ENCODE measurements at regions not wholly inside any gene's neighbourhood (a gene's known extent, or its start where the extent isn't known, plus 50 kb on each side); places are given as distances from the start of the nearest gene placed in this dataset.

GRCh38 chr9:11663913-11664312 is 1029.3 kb upstream of the TYRP1 start:
- Histone ChIP-seq H3K9ac (ENCODE audit: low read length in 3 of 3) (no peak overlapping the region), H3K27me3 (ENCODE audit: control insufficient read depth, insufficient read depth, low read length) (no peaks in the 10 kb centered on the region), H3K9me3 (ENCODE audit: control insufficient read depth in 2 of 3, insufficient read depth in 1 of 3, low read length in 3 of 3) (no peaks in the 10 kb centered on the region), H3K4me3 (ENCODE audit: low read length in 3 of 3) (no peak overlapping the region), H3K4me1 (ENCODE audit: control insufficient read depth in 2 of 3, insufficient read depth in 2 of 3, low read depth in 1 of 3, low read length in 3 of 3) (no peaks in the 10 kb centered on the region), H3K27ac (ENCODE audit: low read depth in 2 of 2, low read length in 2 of 2) (no peak overlapping the region), H3K36me3 (ENCODE audit: control insufficient read depth in 2 of 3, insufficient read depth in 3 of 3, low read length in 3 of 3) (no peaks in the 10 kb centered on the region)
- TF ChIP-seq, protein P1, sequence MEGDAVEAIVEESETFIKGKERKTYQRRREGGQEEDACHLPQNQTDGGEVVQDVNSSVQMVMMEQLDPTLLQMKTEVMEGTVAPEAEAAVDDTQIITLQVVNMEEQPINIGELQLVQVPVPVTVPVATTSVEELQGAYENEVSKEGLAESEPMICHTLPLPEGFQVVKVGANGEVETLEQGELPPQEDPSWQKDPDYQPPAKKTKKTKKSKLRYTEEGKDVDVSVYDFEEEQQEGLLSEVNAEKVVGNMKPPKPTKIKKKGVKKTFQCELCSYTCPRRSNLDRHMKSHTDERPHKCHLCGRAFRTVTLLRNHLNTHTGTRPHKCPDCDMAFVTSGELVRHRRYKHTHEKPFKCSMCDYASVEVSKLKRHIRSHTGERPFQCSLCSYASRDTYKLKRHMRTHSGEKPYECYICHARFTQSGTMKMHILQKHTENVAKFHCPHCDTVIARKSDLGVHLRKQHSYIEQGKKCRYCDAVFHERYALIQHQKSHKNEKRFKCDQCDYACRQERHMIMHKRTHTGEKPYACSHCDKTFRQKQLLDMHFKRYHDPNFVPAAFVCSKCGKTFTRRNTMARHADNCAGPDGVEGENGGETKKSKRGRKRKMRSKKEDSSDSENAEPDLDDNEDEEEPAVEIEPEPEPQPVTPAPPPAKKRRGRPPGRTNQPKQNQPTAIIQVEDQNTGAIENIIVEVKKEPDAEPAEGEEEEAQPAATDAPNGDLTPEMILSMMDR (IDR thresholded peaks at IDR 0.05; ENCODE audit: borderline replicate concordance, extremely low read depth, insufficient read depth): no peak
- DNase-seq (no peak), FAIRE-seq (no peak)
- intact Hi-C loops (cut with DNase I): no loop called here

GRCh38 chr9:11676821-11677220 is 1016.4 kb upstream of the TYRP1 start:
- H3K27ac ChIP-seq (ENCODE audit: low read depth in 2 of 2, low read length in 2 of 2): no peak overlapping the region
- no peaks in the 10 kb centered on the region for H3K27me3 ChIP-seq (ENCODE audit: control insufficient read depth, insufficient read depth, low read length)
- no peaks in the 10 kb centered on the region for H3K36me3 ChIP-seq (ENCODE audit: control insufficient read depth in 2 of 3, insufficient read depth in 3 of 3, low read length in 3 of 3)
- no peak overlapping the region for H3K9ac ChIP-seq (ENCODE audit: low read length in 3 of 3)
- H3K4me3 ChIP-seq (ENCODE audit: low read length in 3 of 3): no peak overlapping the region
- H3K9me3 ChIP-seq (ENCODE audit: control insufficient read depth in 2 of 3, insufficient read depth in 1 of 3, low read length in 3 of 3): peaks cover 0 to 2% (median 0%) of the 10 kb centered on the region in 3 donors
- no peaks in the 10 kb centered on the region for H3K4me1 ChIP-seq (ENCODE audit: control insufficient read depth in 2 of 3, insufficient read depth in 2 of 3, low read depth in 1 of 3, low read length in 3 of 3)
- DNase-seq: no peak
- TF ChIP-seq, protein P1 (IDR thresholded peaks at IDR 0.05; ENCODE audit: borderline replicate concordance, extremely low read depth, insufficient read depth): no peak
- no peak for FAIRE-seq
- intact Hi-C loops (cut with DNase I): no loop called here

- Histone ChIP-seq H3K4me1 (ENCODE audit: control insufficient read depth in 2 of 3, insufficient read depth in 2 of 3, low read depth in 1 of 3, low read length in 3 of 3) (no peaks in the 10 kb centered on the region), H3K27me3 (ENCODE audit: control insufficient read depth, insufficient read depth, low read length) (no peaks in the 10 kb centered on the region), H3K27ac (ENCODE audit: low read depth in 2 of 2, low read length in 2 of 2) (no peak overlapping the region), H3K9me3 (ENCODE audit: control insufficient read depth in 2 of 3, insufficient read depth in 1 of 3, low read length in 3 of 3) (no peaks in the 10 kb centered on the region), H3K9ac (ENCODE audit: low read length in 3 of 3) (no peak overlapping the region), H3K4me3 (ENCODE audit: low read length in 3 of 3) (no peak overlapping the region), H3K36me3 (ENCODE audit: control insufficient read depth in 2 of 3, insufficient read depth in 3 of 3, low read length in 3 of 3) (no peaks in the 10 kb centered on the region)
- TF ChIP-seq, protein P1 (IDR thresholded peaks at IDR 0.05; ENCODE audit: borderline replicate concordance, extremely low read depth, insufficient read depth): no peak
- FAIRE-seq (no peak), DNase-seq (no peak)
- intact Hi-C loops (cut with DNase I): no loop called here
Measured at GRCh38 chr9:11686733-11687132, 1006.5 kb upstream of the TYRP1 start.

DNA sequence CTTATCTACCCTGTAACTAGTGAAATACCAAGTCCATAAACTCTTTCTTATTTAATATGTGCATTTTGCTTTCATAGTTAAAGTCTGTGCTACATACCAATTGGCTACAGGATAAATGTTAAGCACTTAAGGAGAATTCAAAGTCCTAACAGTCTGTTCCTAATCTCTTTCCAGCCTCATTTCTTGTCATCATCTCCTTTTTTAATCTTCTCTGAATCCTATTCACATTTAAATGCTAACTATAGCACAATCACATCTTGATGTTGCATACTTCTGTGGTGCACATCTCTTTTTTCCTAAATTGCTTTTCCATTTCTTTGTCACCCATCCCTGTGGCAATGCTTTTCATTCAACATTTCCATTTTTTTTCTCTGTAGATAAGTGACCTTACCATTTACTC is 996.1 kb upstream of the TYRP1 start:
- H3K4me3 ChIP-seq (ENCODE audit: low read length in 3 of 3): no peak overlapping the region
- TF ChIP-seq, protein P1 (IDR thresholded peaks at IDR 0.05; ENCODE audit: borderline replicate concordance, extremely low read depth, insufficient read depth): no peak
- no peak for DNase-seq
- H3K9ac ChIP-seq (ENCODE audit: low read length in 3 of 3): no peak overlapping the region
- no peaks in the 10 kb centered on the region for H3K27me3 ChIP-seq (ENCODE audit: control insufficient read depth, insufficient read depth, low read length)
- no peaks in the 10 kb centered on the region for H3K4me1 ChIP-seq (ENCODE audit: control insufficient read depth in 2 of 3, insufficient read depth in 2 of 3, low read depth in 1 of 3, low read length in 3 of 3)
- H3K9me3 ChIP-seq (ENCODE audit: control insufficient read depth in 2 of 3, insufficient read depth in 1 of 3, low read length in 3 of 3): no peaks in the 10 kb centered on the region
- H3K27ac ChIP-seq (ENCODE audit: low read depth in 2 of 2, low read length in 2 of 2): no peak overlapping the region
- intact Hi-C loops (cut with DNase I): no loop called here
- FAIRE-seq: no peak
- no peaks in the 10 kb centered on the region for H3K36me3 ChIP-seq (ENCODE audit: control insufficient read depth in 2 of 3, insufficient read depth in 3 of 3, low read length in 3 of 3)

Measured in kidney (tissue), 13 donors.